AG04449 (cell line): ENCODE measurements at regions not wholly inside any gene's neighbourhood (a gene's known extent, or its start where the extent isn't known, plus 50 kb on each side); places are given as distances from the start of the nearest gene placed in this dataset.

Source experiments
- CTCF ChIA-PET: fragments of 350-600 bp; formaldehyde crosslinking; extraction: SDS; loops from one replicate; lab custom pipeline; 2021; ENCODE audit warnings: antibody characterized with exemption; lab: Yijun Ruan, JAX
- POLR2A ChIA-PET: fragments of 400-600, 350-600 bp; formaldehyde crosslinking; extraction: SDS; loops from one replicate; lab custom pipeline; 2020; ENCODE audit warnings: antibody characterized with exemption, inconsistent platforms; lab: Yijun Ruan, JAX
- DNase-seq: peaks from one replicate; pipeline ENCODE4 v3.0.0-alpha.2; 2010; ENCODE audit warnings: low read depth, low spot score
- H3K4me3 ChIP-seq: 2 replicates; pipeline ENCODE4 v1.5.1; 2011; ENCODE audit warnings: low read depth, mild to moderate bottlenecking, control low read depth, low read length
- TF ChIP-seq, protein P1 (sequence below): IDR thresholded peaks from one replicate; pipeline ENCODE4 v1.5.1; 2011; ENCODE audit warnings: mild to moderate bottlenecking, moderate library complexity, low read length, control low read depth, inconsistent platforms; ENCODE audit not compliant: insufficient read depth; ENCODE audit errors: missing control alignments

DNA sequence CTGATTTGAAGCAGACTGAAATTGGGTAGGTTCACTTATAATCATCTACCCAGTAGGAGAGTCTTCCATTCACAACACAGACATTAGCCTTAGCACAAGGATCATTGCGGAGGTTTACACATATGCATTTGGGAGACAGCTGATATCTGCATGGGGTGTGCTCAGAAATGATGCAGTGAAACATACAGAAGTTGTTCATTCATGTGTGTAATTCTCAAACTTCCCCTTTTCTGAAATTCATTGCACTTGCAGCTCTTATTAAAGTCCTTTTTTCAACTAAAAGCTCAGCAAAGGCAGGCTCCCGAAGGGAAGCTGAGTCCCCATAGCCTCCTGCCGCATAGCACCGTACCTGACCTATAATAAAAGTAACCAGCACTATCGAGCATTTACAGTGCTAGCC lies 218.3 kb upstream of the CRY1 start:
- DNase-seq = no peak
- ChIA-PET POLR2A (no interaction called here), CTCF (interaction anchor here (0.8 to 1.5 kb wide), 4 partner anchors 10 to 182 kb away, joined by 3 to 4 read pairs (median 4); no protein-coding TSS in a partner anchor)
- H3K4me3 ChIP-seq = no peak overlapping the region
- TF ChIP-seq, protein P1, sequence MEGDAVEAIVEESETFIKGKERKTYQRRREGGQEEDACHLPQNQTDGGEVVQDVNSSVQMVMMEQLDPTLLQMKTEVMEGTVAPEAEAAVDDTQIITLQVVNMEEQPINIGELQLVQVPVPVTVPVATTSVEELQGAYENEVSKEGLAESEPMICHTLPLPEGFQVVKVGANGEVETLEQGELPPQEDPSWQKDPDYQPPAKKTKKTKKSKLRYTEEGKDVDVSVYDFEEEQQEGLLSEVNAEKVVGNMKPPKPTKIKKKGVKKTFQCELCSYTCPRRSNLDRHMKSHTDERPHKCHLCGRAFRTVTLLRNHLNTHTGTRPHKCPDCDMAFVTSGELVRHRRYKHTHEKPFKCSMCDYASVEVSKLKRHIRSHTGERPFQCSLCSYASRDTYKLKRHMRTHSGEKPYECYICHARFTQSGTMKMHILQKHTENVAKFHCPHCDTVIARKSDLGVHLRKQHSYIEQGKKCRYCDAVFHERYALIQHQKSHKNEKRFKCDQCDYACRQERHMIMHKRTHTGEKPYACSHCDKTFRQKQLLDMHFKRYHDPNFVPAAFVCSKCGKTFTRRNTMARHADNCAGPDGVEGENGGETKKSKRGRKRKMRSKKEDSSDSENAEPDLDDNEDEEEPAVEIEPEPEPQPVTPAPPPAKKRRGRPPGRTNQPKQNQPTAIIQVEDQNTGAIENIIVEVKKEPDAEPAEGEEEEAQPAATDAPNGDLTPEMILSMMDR = no peak

DNA sequence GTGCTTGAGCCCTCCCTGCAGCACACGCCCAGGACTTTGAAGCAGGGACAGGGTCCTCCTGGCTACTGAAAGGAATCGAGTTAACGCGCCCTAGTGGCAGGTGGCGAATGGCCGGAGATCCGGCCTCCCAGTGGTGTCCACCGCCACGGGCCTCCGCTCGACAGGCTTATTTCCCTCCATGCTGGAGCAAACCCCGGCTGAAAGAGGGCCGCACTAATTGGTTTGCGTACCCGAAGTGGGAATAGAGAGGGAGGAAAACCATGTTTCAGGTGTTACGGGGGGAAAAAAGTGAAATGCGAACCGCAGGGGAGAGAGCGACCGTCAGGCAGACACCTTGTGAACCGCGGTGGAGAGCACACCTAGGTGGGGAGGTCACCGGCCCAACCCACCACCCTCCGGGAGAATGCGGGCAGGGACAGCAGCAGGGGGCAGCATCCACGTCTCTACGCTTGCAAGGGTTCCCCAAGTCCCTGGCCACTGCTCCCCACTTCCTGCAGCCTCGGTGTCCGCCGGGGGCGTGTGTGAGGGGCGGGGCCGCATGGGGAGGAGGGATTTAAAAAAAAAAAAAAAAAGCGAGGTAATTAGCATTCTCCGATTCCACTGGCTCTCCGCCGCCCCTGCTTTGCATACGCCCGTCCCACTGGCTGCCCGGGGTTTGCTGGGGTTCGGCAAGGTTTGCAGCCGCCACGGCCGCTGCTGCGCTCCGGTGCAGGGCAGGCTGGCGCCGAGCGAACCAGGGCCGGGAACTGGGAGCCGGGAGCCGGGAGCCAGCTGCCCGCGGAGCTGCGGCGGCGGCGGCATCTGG lies 224.6 kb upstream of the CRY1 start:
- TF ChIP-seq, protein P1 = no peak
- H3K4me3 ChIP-seq = peak overlapping the region; percentile 56
- DNase-seq = peak; percentile 41
- CTCF ChIA-PET = interaction anchor here (0.8 to 1.5 kb wide), 6 partner anchors 11 to 187 kb away, joined by 3 to 4 read pairs (median 4); no protein-coding TSS in a partner anchor
- POLR2A ChIA-PET = no interaction called here

DNA sequence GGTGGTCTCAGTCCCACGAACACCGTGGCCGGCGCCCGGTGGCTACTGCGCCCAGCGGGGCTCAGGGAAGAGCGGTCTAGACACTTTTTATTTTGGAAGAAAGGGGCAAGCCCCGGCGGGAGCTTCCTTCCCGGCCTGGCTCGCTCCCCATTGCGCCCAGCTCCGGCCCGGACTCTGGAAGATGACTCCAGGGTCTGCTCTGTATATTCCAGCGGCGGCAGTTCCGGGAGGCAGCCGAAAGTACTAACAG lies 225.1 kb upstream of the CRY1 start:
- POLR2A ChIA-PET = interaction anchor here (0.6 kb wide), 1 partner anchor 97 kb away, joined by 3 read pairs; no protein-coding TSS in a partner anchor
- CTCF ChIA-PET = interaction anchor here (0.8 to 1.6 kb wide), 5 partner anchors 38 to 292 kb away, joined by 3 to 4 read pairs (median 3); no protein-coding TSS in a partner anchor

DNA sequence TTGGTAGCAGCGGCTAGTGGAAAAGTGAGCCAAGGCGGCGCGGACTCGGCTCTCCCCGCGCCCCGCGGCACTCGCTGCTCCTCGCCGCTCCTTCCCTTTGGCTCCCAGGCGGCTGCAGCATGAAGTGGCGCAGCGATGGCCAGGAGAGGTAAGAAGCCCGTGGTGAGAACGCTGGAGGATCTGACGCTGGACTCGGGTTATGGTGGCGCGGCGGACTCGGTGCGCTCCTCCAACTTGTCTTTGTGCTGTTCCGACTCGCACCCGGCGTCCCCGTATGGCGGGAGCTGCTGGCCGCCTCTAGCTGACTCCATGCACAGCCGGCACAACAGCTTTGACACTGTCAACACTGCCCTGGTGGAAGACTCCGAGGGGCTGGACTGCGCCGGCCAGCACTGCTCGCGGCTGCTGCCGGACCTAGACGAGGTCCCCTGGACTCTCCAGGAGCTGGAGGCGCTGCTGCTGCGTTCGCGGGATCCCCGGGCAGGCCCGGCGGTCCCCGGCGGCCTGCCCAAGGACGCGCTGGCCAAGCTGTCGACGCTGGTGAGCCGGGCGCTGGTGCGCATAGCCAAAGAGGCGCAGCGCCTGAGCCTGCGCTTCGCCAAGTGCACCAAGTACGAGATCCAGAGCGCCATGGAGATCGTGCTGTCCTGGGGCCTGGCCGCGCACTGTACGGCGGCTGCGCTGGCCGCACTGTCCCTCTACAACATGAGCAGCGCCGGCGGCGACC lies 225.6 kb upstream of the CRY1 start:
- ChIA-PET POLR2A (interaction anchor here (0.6 kb wide), 1 partner anchor 97 kb away, joined by 3 read pairs; no protein-coding TSS in a partner anchor), CTCF (interaction anchor here (0.8 to 1.6 kb wide), 7 partner anchors 15 to 291 kb away, joined by 3 to 4 read pairs (median 3); no protein-coding TSS in a partner anchor)
- no peak for DNase-seq
- TF ChIP-seq, protein P1 = no peak
- H3K4me3 ChIP-seq = peak overlapping the region; percentile 56

More for the DNA sequence above, 225.1 kb upstream of the CRY1 start:
- no peak for DNase-seq
- TF ChIP-seq, protein P1 = no peak
- H3K4me3 ChIP-seq = peak overlapping the region; percentile 56

DNA sequence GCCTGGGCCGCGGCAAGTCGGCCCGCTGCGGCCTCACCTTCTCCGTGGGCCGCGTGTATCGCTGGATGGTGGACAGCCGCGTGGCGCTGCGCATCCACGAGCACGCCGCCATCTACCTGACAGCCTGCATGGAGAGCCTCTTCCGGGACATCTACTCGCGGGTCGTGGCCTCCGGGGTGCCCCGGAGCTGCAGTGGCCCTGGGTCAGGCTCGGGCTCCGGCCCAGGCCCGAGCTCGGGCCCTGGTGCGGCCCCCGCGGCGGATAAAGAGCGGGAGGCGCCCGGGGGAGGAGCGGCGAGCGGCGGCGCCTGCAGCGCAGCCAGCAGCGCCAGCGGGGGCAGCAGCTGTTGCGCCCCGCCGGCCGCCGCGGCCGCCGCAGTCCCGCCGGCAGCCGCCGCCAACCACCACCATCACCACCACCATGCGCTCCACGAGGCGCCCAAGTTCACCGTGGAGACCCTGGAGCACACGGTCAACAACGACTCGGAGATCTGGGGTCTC lies 226.2 kb upstream of the CRY1 start:
- H3K4me3 ChIP-seq = peak overlapping the region; percentile 56
- POLR2A ChIA-PET = no interaction called here
- TF ChIP-seq, protein P1 = no peak
- CTCF ChIA-PET = interaction anchor here (0.7 to 1.6 kb wide), 6 partner anchors 14 to 291 kb away, joined by 3 to 4 read pairs (median 3); no protein-coding TSS in a partner anchor
- DNase-seq = no peak
